H1 (cell line): ENCODE measurements at regions not wholly inside any gene's neighbourhood (a gene's known extent, or its start where the extent isn't known, plus 50 kb on each side); places are given as distances from the start of the nearest gene placed in this dataset.

ENCODE experiments used
- CTCF ChIA-PET: fragments of 300-600 bp; sonication (Branson Sonifier 250); formaldehyde crosslinking; loops from one replicate; lab custom pipeline; 2021; ENCODE audit not compliant: partially characterized antibody; lab: Charles Lee
- POLR2A ChIA-PET: fragments of 300-600 bp; sonication (Branson Sonifier 250); formaldehyde crosslinking; loops from one replicate; lab custom pipeline; 2021; ENCODE audit warnings: inconsistent platforms; ENCODE audit not compliant: partially characterized antibody; lab: Charles Lee
- DNase-seq, 2 experiments: peaks; one replicate each; pipeline versions ENCODE4 v3.0.0 to v3.0.0-alpha.2; 2010 to 2022; ENCODE audit warnings: low spot score in 2 of 2, low read depth in 1 of 2, mixed read lengths in 1 of 2
- FAIRE-seq: peaks from 2 replicates; lab custom pipeline; 2011; peaks lifted over from hg19 to GRCh38; lab: Jason Lieb, UNC
- H2AFZ ChIP-seq: 2 replicates; pipeline ENCODE4 v1.8.1; 2012; ENCODE audit warnings: low read length, inconsistent platforms
- H2AK5ac ChIP-seq: 2 replicates; pipeline ENCODE4 v1.6.1; 2013; ENCODE audit warnings: low read depth, low read length
- H2BK120ac ChIP-seq: replicated peaks from 2 replicates; pipeline ENCODE3; 2013; ENCODE audit warnings: low read depth, low read length, inconsistent platforms
- H2BK12ac ChIP-seq: 2 replicates; pipeline ENCODE4 v1.6.1; 2013; ENCODE audit warnings: low read depth, low read length
- H2BK15ac ChIP-seq: 2 replicates; pipeline ENCODE4 v1.6.1; 2013; ENCODE audit warnings: low read length
- H2BK20ac ChIP-seq: 2 replicates; pipeline ENCODE4 v1.6.1; 2013; ENCODE audit warnings: low read length
- H2BK5ac ChIP-seq: 2 replicates; pipeline ENCODE4 v1.6.1; 2013; ENCODE audit warnings: low read depth, low read length
- H3K14ac ChIP-seq: 2 replicates; pipeline ENCODE4 v1.6.1; 2013; ENCODE audit warnings: inconsistent platforms; ENCODE audit not compliant: insufficient read length
- H3K18ac ChIP-seq: 2 replicates; pipeline ENCODE4 v1.6.1; 2013; ENCODE audit warnings: low read length; ENCODE audit errors: extremely low read depth
- H3K23ac ChIP-seq: 2 replicates; pipeline ENCODE4 v1.6.1; 2013; ENCODE audit warnings: inconsistent platforms; ENCODE audit not compliant: insufficient read length
- H3K23me2 ChIP-seq: 2 replicates; pipeline ENCODE4 v1.6.1; 2013; ENCODE audit warnings: low read depth, low read length
- H3K27ac ChIP-seq: 2 replicates; pipeline ENCODE4 v1.6.1; 2011; ENCODE audit warnings: low read depth, low read length, inconsistent platforms
- H3K27me3 ChIP-seq, 4 experiments: replicated peaks in 1 of 4; 1 replicate in 1 of 4; 2 replicates in 3 of 4; pipeline versions ENCODE4 v1.6.1 to v1.8.1; 2011 to 2013; ENCODE audit warnings: low read length in 3 of 4, mild to moderate bottlenecking in 3 of 4, inconsistent platforms in 2 of 4, mixed read lengths in 2 of 4, moderate library complexity in 1 of 4; ENCODE audit not compliant: control insufficient read depth in 3 of 4, insufficient read depth in 3 of 4; ENCODE audit errors: extremely low read depth in 1 of 4
- H3K36me3 ChIP-seq, 4 experiments: 2 replicates each; pipeline versions ENCODE4 v1.6.1 to v1.8.1; 2011 to 2013; ENCODE audit warnings: mild to moderate bottlenecking in 4 of 4, low read length in 3 of 4, moderate library complexity in 2 of 4, control low read depth in 1 of 4, inconsistent platforms in 1 of 4; ENCODE audit not compliant: insufficient read depth in 4 of 4, control insufficient read depth in 2 of 4
- H3K4ac ChIP-seq: replicated peaks from 2 replicates; pipeline ENCODE3; 2013; ENCODE audit warnings: low read length, low read depth, mixed read lengths, inconsistent platforms; ENCODE audit not compliant: insufficient read length
- H3K4me1 ChIP-seq, 4 experiments: replicated peaks in 1 of 4; 1 replicate in 1 of 4; 2 replicates in 3 of 4; pipeline versions ENCODE4 v1.6.1 to v1.8.1; 2011 to 2013; ENCODE audit warnings: low read length in 3 of 4, inconsistent platforms in 2 of 4, mixed read lengths in 1 of 4; ENCODE audit not compliant: insufficient read depth in 4 of 4, control insufficient read depth in 3 of 4
- H3K4me2 ChIP-seq, 2 experiments: 2 replicates each; pipeline versions ENCODE4 v1.6.1 to v1.8.1; 2011 to 2013; ENCODE audit warnings: low read depth in 2 of 2, low read length in 2 of 2, control low read depth in 1 of 2, inconsistent platforms in 1 of 2, mild to moderate bottlenecking in 1 of 2; ENCODE audit not compliant: insufficient read depth in 1 of 2
- H3K4me3 ChIP-seq, 4 experiments: fragments of 200-600, 300-600 bp in 1 of 4; sonication (generic), shearing (Covaris generic), sonication (Bioruptor Twin) in 1 of 4; 2 replicates each; pipeline versions ENCODE4 v1.5.1 to v1.8.1; 2011 to 2016; ENCODE audit warnings: low read length in 4 of 4, low read depth in 3 of 4, control low read depth in 2 of 4, inconsistent platforms in 2 of 4, mild to moderate bottlenecking in 2 of 4, mixed read lengths in 1 of 4, moderate library complexity in 1 of 4; ENCODE audit not compliant: insufficient read depth in 2 of 4; ENCODE audit errors: extremely low read depth in 1 of 4
- H3K56ac ChIP-seq: replicated peaks from 2 replicates; pipeline ENCODE3; 2013; ENCODE audit warnings: low read depth, mild to moderate bottlenecking, mixed read lengths, low read length, inconsistent platforms; ENCODE audit not compliant: insufficient read length
- H3K79me1 ChIP-seq: 2 replicates; pipeline ENCODE4 v1.6.1; 2013; ENCODE audit warnings: low read depth, low read length, control low read depth
- H3K79me2 ChIP-seq, 2 experiments: 2 replicates each; pipeline versions ENCODE4 v1.6.1 to v1.8.1; 2012 to 2013; ENCODE audit warnings: low read length in 2 of 2, mild to moderate bottlenecking in 2 of 2, inconsistent platforms in 1 of 2; ENCODE audit not compliant: insufficient read depth in 2 of 2, control insufficient read depth in 1 of 2
- H3K9ac ChIP-seq, 4 experiments: replicated peaks in 1 of 4; 1 replicate in 1 of 4; 2 replicates in 3 of 4; pipeline versions ENCODE4 v1.6.1 to v1.8.1; 2011 to 2013; ENCODE audit warnings: low read depth in 3 of 4, low read length in 3 of 4, control low read depth in 2 of 4, mild to moderate bottlenecking in 2 of 4, moderate library complexity in 2 of 4, inconsistent platforms in 1 of 4; ENCODE audit errors: extremely low read depth in 1 of 4
- H3K9me3 ChIP-seq, 2 experiments: 2 replicates each; pipeline versions ENCODE4 v1.6.1 to v1.8.1; 2012 to 2013; ENCODE audit warnings: mild to moderate bottlenecking in 2 of 2, moderate library complexity in 2 of 2, control low read depth in 1 of 2, inconsistent platforms in 1 of 2, low read depth in 1 of 2, low read length in 1 of 2, mixed read lengths in 1 of 2; ENCODE audit not compliant: insufficient read depth in 2 of 2
- H4K20me1 ChIP-seq, 2 experiments: replicated peaks in 1 of 2; 2 replicates each; pipeline versions ENCODE3 to v1.8.1; 2011 to 2013; ENCODE audit warnings: inconsistent platforms in 2 of 2, low read length in 2 of 2, mild to moderate bottlenecking in 1 of 2; ENCODE audit not compliant: insufficient read depth in 2 of 2, control insufficient read depth in 1 of 2
- H4K5ac ChIP-seq: 2 replicates; pipeline ENCODE4 v1.6.1; 2013; ENCODE audit warnings: low read length, low read depth, mixed read lengths, inconsistent platforms; ENCODE audit not compliant: insufficient read length
- H4K8ac ChIP-seq: 2 replicates; pipeline ENCODE4 v1.8.0; 2013; ENCODE audit warnings: mild to moderate bottlenecking, moderate library complexity, low read length, inconsistent platforms; ENCODE audit not compliant: insufficient read depth; ENCODE audit errors: extremely low read depth
- H4K91ac ChIP-seq: replicated peaks from 2 replicates; pipeline ENCODE3; 2013; ENCODE audit warnings: low read length, mixed read lengths, inconsistent platforms; ENCODE audit not compliant: insufficient read length
- CTBP2 ChIP-seq: IDR thresholded peaks from 2 replicates; pipeline ENCODE4 v1.7.0; 2011; ENCODE audit warnings: borderline replicate concordance, mild to moderate bottlenecking, moderate library complexity, mixed read lengths, low read length; ENCODE audit not compliant: insufficient read depth, insufficient read length
- KDM1A ChIP-seq: fragments of 200-600, 300-600 bp; sonication (generic); IDR thresholded peaks from 2 replicates; pipeline ENCODE4 v1.7.1; 2016; ENCODE audit warnings: mild to moderate bottlenecking, low read length, borderline replicate concordance

DNA sequence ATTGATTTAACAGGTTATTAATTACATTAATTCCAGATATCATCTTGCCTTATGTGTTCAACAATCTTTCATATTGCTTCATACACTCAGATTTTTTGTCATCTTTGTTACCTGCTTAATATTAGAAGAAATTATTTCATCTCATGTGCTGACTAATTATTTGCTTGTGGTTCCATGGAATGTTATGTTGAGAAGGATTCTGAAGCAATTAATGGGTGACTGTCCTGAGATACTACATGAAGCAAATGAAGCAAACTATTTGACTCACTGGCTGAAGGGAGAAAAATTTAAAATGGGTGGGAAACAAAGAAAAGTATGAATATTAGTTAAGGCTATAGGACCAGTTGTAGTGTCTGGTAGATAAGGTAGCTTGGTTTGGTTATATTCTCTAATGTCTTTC, 443.8 kb upstream of the EPHA6 start:
- no peak overlapping the region for H3K18ac ChIP-seq
- no peak overlapping the region for H3K4me2 ChIP-seq
- no peak overlapping the region for H3K9ac ChIP-seq
- ChIA-PET CTCF (no interaction called here), POLR2A (no interaction called here)
- no peak overlapping the region for H2BK20ac ChIP-seq
- no peak overlapping the region for H2BK120ac ChIP-seq
- H4K20me1 ChIP-seq, result no peaks in the 10 kb centered on the region
- H3K4me3 ChIP-seq, result no peak overlapping the region
- no peak overlapping the region for H2AK5ac ChIP-seq
- no peak overlapping the region for H3K4ac ChIP-seq
- H3K9me3 ChIP-seq, result no peaks in the 10 kb centered on the region
- FAIRE-seq (no peak), DNase-seq (no peak)
- H4K8ac ChIP-seq, result no peak overlapping the region
- no peak overlapping the region for H4K5ac ChIP-seq
- H3K27ac ChIP-seq, result no peak overlapping the region
- no peak overlapping the region for H4K91ac ChIP-seq
- H3K14ac ChIP-seq, result no peak overlapping the region
- H3K23ac ChIP-seq, result no peak overlapping the region
- no peak overlapping the region for H3K56ac ChIP-seq
- no peaks in the 10 kb centered on the region for H3K23me2 ChIP-seq
- no peaks in the 10 kb centered on the region for H3K79me2 ChIP-seq
- H3K4me1 ChIP-seq, result no peaks in the 10 kb centered on the region
- no peak for TF ChIP-seq KDM1A
- no peak for TF ChIP-seq CTBP2
- H3K79me1 ChIP-seq, result no peaks in the 10 kb centered on the region
- no peak overlapping the region for H2BK5ac ChIP-seq
- H3K27me3 ChIP-seq, result no peaks in the 10 kb centered on the region
- H3K36me3 ChIP-seq, result no peaks in the 10 kb centered on the region
- no peak overlapping the region for H2AFZ ChIP-seq
- H2BK15ac ChIP-seq, result no peak overlapping the region
- H2BK12ac ChIP-seq, result no peak overlapping the region
